ENCODE measurements at regions not wholly inside any gene's neighbourhood (a gene's known extent, or its start where the extent isn't known, plus 50 kb on each side); places are given as distances from the start of the nearest gene placed in this dataset.

- Histone ChIP-seq H3K4me2 (ENCODE audit: insufficient read depth, low read length) (no peak overlapping the region), H3K9ac (ENCODE audit: insufficient read depth in 1 of 2, low read depth in 2 of 2, low read length in 2 of 2) (no peak overlapping the region), H3K4me1 (replicated peaks in 1 of 2; ENCODE audit: control insufficient read depth in 2 of 2, insufficient read depth in 2 of 2, low read length in 2 of 2) (no peaks in the 10 kb centered on the region), H3K27ac (ENCODE audit: extremely low read depth, low read depth, low read length) (no peak overlapping the region), H2AFZ (ENCODE audit: low read depth, low read length) (no peak overlapping the region), H3K4me3 (no peak overlapping the region), H3K27me3 (ENCODE audit: control insufficient read depth in 2 of 2, insufficient read depth in 2 of 2, low read length in 2 of 2) (no peaks in the 10 kb centered on the region), H3K36me3 (ENCODE audit: control insufficient read depth, insufficient read depth, low read length) (no peaks in the 10 kb centered on the region), H3K9me3 (replicated peaks; ENCODE audit: control insufficient read depth, insufficient read depth, low read depth, low read length) (no peaks in the 10 kb centered on the region), H4K20me1 (replicated peaks; ENCODE audit: control insufficient read depth, insufficient read depth, low read length) (no peaks in the 10 kb centered on the region), H3K9me1 (ENCODE audit: control insufficient read depth, insufficient read depth, low read length) (no peaks in the 10 kb centered on the region), H3K79me2 (ENCODE audit: control insufficient read depth, insufficient read depth, low read length) (no peaks in the 10 kb centered on the region)
- ChIA-PET POLR2A (no interaction called here), CTCF (ENCODE audit: low intra/inter-chr PET ratio) (no interaction called here)
- BruUV-seq (replicated peaks), result no TSS peak
- WGBS (ENCODE audit: insufficient coverage, low coverage, missing lambda C conversion rate), result 0% methylated on average over 2 of the region's 2 CpGs
- ATAC-seq (no peak), DNase-seq (ENCODE audit: extremely low read depth in 1 of 4, low spot score in 3 of 4) (no peak), FAIRE-seq (no peak)
- intact Hi-C loops (cut with micrococcal nuclease) (no loop called here), in situ Hi-C loops (cut with MboI) (no loop called here)
- TF ChIP-seq RBM25 (IDR thresholded peaks at IDR 0.05; ENCODE audit: low read depth, low read length, severe bottlenecking) (no peak), SAFB (IDR thresholded peaks at IDR 0.05; ENCODE audit: borderline replicate concordance, low read depth, low read length) (no peak), ESRRB (CRISPR knock-in tag; IDR thresholded peaks at IDR 0.05; ENCODE audit: borderline replicate concordance) (no peak), ZNF639 (CRISPR knock-in tag; conservative IDR thresholded peaks at IDR 0.05 in 1 of 2, IDR thresholded peaks at IDR 0.05 in 1 of 2) (no peak), FOXK2 (conservative IDR thresholded peaks at IDR 0.05 in 1 of 2, IDR thresholded peaks at IDR 0.05 in 1 of 2; ENCODE audit: low read depth in 2 of 2) (no peak), PCBP2 (IDR thresholded peaks at IDR 0.05; ENCODE audit: low read depth, low read length, poor library complexity, severe bottlenecking) (no peak), ELF2 (CRISPR knock-in tag; IDR thresholded peaks at IDR 0.05) (no peak), ZKSCAN3 (CRISPR knock-in tag; IDR thresholded peaks at IDR 0.05) (no peak), KLF16 (IDR thresholded peaks at IDR 0.05) (no peak), NFRKB (IDR thresholded peaks at IDR 0.05; ENCODE audit: low read depth) (no peak), CREB1 (IDR thresholded peaks at IDR 0.05) (no peak), CREB1 (CRISPR knock-in tag; IDR thresholded peaks at IDR 0.05) (no peak), NFE2L1 (tag; IDR thresholded peaks at IDR 0.05; ENCODE audit: borderline replicate concordance, low read depth) (no peak)
Measured at GRCh38 chr1:190564117-190564516, 86.5 kb upstream of the BRINP3 start.
